HepG2 (cell line): ENCODE measurements at regions not wholly inside any gene's neighbourhood (a gene's known extent, or its start where the extent isn't known, plus 50 kb on each side); places are given as distances from the start of the nearest gene placed in this dataset.

Experiments
- ATAC-seq: fragments of 200-7000 bp; cut with Tn5 transposase; 3 replicates; pipeline ENCODE4 v1.9.1; 2020; ENCODE audit warnings: mild to moderate bottlenecking, moderate library complexity
- BruUV-seq: library from RNA; stranded (reverse); fragments of 400-500 nt; replicated peaks from 2 replicates; lab custom pipeline; 2021; lab: Mats Ljungman, UMichigan
- CTCF ChIA-PET: fragments of 300-600 bp; formaldehyde crosslinking; extraction: SDS; loops from one replicate; lab custom pipeline; 2021; ENCODE audit warnings: low total read pairs, inconsistent platforms, low intra/inter-chr PET ratio; lab: Yijun Ruan, JAX
- POLR2A ChIA-PET: fragments of 350-600 bp; sonication (Branson Sonifier 250); formaldehyde crosslinking; loops from one replicate; lab custom pipeline; 2020; ENCODE audit warnings: antibody characterized with exemption, inconsistent platforms; lab: Yijun Ruan, JAX
- DNase-seq: peaks from one replicate; pipeline ENCODE4 v3.0.0-alpha.2; 2015; ENCODE audit warnings: low spot score
- FAIRE-seq: peaks from 3 replicates; lab custom pipeline; 2011; peaks lifted over from hg19 to GRCh38; lab: Jason Lieb, UNC
- H2AFZ ChIP-seq: one replicate; pipeline ENCODE4 v1.6.1; 2011; ENCODE audit warnings: low read length, inconsistent platforms
- H3K27ac ChIP-seq: fragments of 300-600 bp; 3 replicates; pipeline ENCODE4 v1.8.0; 2011; ENCODE audit warnings: mixed run types, mild to moderate bottlenecking, mixed read lengths, low read length, inconsistent platforms; ENCODE audit not compliant: insufficient read depth; ENCODE audit errors: extremely low read length
- H3K27me3 ChIP-seq, 2 experiments: fragments of 200-600 bp in 1 of 2; 2 replicates in 1 of 2; 3 replicates in 1 of 2; pipeline versions ENCODE4 v1.6.0 to v1.8.0; 2011; ENCODE audit warnings: low read length in 2 of 2, mild to moderate bottlenecking in 2 of 2, moderate library complexity in 2 of 2, inconsistent platforms in 1 of 2; ENCODE audit not compliant: insufficient read depth in 2 of 2, control insufficient read depth in 1 of 2
- H3K36me3 ChIP-seq, 2 experiments: fragments of 200-600 bp in 1 of 2; replicated peaks in 1 of 2; 2 replicates in 1 of 2; 3 replicates in 1 of 2; pipeline versions ENCODE4 v1.5.1 to v1.8.0; 2011; ENCODE audit warnings: low read length in 2 of 2, inconsistent platforms in 1 of 2; ENCODE audit not compliant: insufficient read depth in 2 of 2, control insufficient read depth in 1 of 2
- H3K4me1 ChIP-seq: 2 replicates; pipeline ENCODE4 v1.5.1; 2012; ENCODE audit warnings: low read length, inconsistent platforms; ENCODE audit not compliant: insufficient read depth
- H3K4me2 ChIP-seq: 2 replicates; pipeline ENCODE4 v1.6.0; 2011; ENCODE audit warnings: low read depth, low read length, inconsistent platforms
- H3K4me3 ChIP-seq, 3 experiments: fragments of 200-600 bp in 1 of 3; sonication (generic), shearing (Covaris generic) in 1 of 3; replicated peaks in 1 of 3; 2 replicates each; pipeline ENCODE4 v1.5.1; 2011 to 2016; ENCODE audit warnings: low read length in 3 of 3, inconsistent platforms in 2 of 3, low read depth in 2 of 3, mild to moderate bottlenecking in 2 of 3, control low read depth in 1 of 3, mixed read lengths in 1 of 3; ENCODE audit not compliant: insufficient read depth in 1 of 3
- H3K79me2 ChIP-seq: one replicate; pipeline ENCODE4 v1.6.1; 2011; ENCODE audit warnings: low read length, inconsistent platforms; ENCODE audit not compliant: insufficient read depth
- H3K9ac ChIP-seq: 2 replicates; pipeline ENCODE4 v1.6.0; 2011; ENCODE audit warnings: mild to moderate bottlenecking, low read depth, low read length, inconsistent platforms; ENCODE audit not compliant: insufficient read depth
- H3K9me3 ChIP-seq: 2 replicates; pipeline ENCODE4 v1.5.1; 2012; ENCODE audit warnings: mild to moderate bottlenecking, low read length
- H4K20me1 ChIP-seq: 2 replicates; pipeline ENCODE4 v1.6.0; 2011; ENCODE audit warnings: inconsistent platforms, mild to moderate bottlenecking, low read length, moderate library complexity; ENCODE audit not compliant: insufficient read depth
- BCL6 ChIP-seq: IDR thresholded peaks from 2 replicates; pipeline ENCODE4 v1.6.1; 2016; ENCODE audit warnings: missing genetic modification reagents, missing compliant biosample characterization
- BRF2 ChIP-seq: sonication (generic); formaldehyde crosslinking; IDR thresholded peaks from 2 replicates; pipeline ENCODE4 v1.8.1; 2022; ENCODE audit warnings: mild to moderate bottlenecking, missing genetic modification reagents
- FOXM1 ChIP-seq: sonication (generic); formaldehyde crosslinking; IDR thresholded peaks from 2 replicates; pipeline ENCODE4 v1.5.0; 2020; ENCODE audit warnings: missing genetic modification reagents
- KLF16 ChIP-seq, 2 experiments: sonication (generic) in 1 of 2; formaldehyde crosslinking in 1 of 2; IDR thresholded peaks; 2 replicates each; pipeline versions ENCODE4 v1.6.1 to v1.8.0; 2016 to 2023; ENCODE audit warnings: missing genetic modification reagents in 2 of 2, missing compliant biosample characterization in 1 of 2
- PPARG ChIP-seq: conservative IDR thresholded peaks from 2 replicates; pipeline ENCODE4 v1.6.1; 2016; ENCODE audit warnings: missing biosample characterization, missing genetic modification reagents
- RFX3 ChIP-seq: IDR thresholded peaks from 2 replicates; pipeline ENCODE4 v1.6.1; 2016; ENCODE audit warnings: missing biosample characterization, missing genetic modification reagents
- RFXAP ChIP-seq: sonication (generic); formaldehyde crosslinking; IDR thresholded peaks from 2 replicates; pipeline ENCODE4 v1.4.0; 2020; ENCODE audit warnings: missing genetic modification reagents, borderline replicate concordance
- TARDBP ChIP-seq: sonication (generic); formaldehyde crosslinking; IDR thresholded peaks from 2 replicates; pipeline ENCODE4 v1.8.0; 2022; ENCODE audit warnings: mild to moderate bottlenecking, missing genetic modification reagents
- THYN1 ChIP-seq: sonication (generic); formaldehyde crosslinking; IDR thresholded peaks from 2 replicates; pipeline ENCODE4 v1.8.1; 2023; ENCODE audit warnings: low read depth, mild to moderate bottlenecking, moderate library complexity, missing genetic modification reagents, borderline replicate concordance
- ZFP82 ChIP-seq: sonication (generic); formaldehyde crosslinking; IDR thresholded peaks from 2 replicates; pipeline ENCODE4 v1.5.1; 2020; ENCODE audit warnings: mild to moderate bottlenecking, missing genetic modification reagents, borderline replicate concordance
- ZNF138 ChIP-seq: sonication (generic); formaldehyde crosslinking; IDR thresholded peaks from 2 replicates; pipeline ENCODE4 v1.5.0; 2020; ENCODE audit warnings: mild to moderate bottlenecking, low read depth, missing genetic modification reagents
- ZNF326 ChIP-seq: sonication (generic); formaldehyde crosslinking; IDR thresholded peaks from 2 replicates; pipeline ENCODE4 v1.4.0; 2020; ENCODE audit warnings: missing genetic modification reagents, borderline replicate concordance
- ZNF543 ChIP-seq: sonication (generic); formaldehyde crosslinking; IDR thresholded peaks from 2 replicates; pipeline ENCODE4 v1.4.0; 2020; ENCODE audit warnings: mild to moderate bottlenecking, missing genetic modification reagents
- ZNF660 ChIP-seq: sonication (generic); formaldehyde crosslinking; IDR thresholded peaks from 2 replicates; pipeline ENCODE4 v1.5.1; 2020; ENCODE audit warnings: mild to moderate bottlenecking, low read depth, missing genetic modification reagents, borderline replicate concordance
- ZNF841 ChIP-seq: sonication (generic); formaldehyde crosslinking; IDR thresholded peaks from 2 replicates; pipeline ENCODE4 v1.8.1; 2023; ENCODE audit warnings: missing genetic modification reagents, borderline replicate concordance
- WGBS: methylation state at CpG from one replicate; pipeline ENCODE4 v1.1.6; 2017; ENCODE audit warnings: low lambda C conversion rate; 5-methylcytosine and 5-hydroxymethylcytosine counted together
- in situ Hi-C: cut with HindIII; loops from 2 replicates; pipeline ENCODE4 v1.10.0; 2017; ENCODE audit warnings: low pct_unique_long_range_greater_than_20kb; ENCODE audit not compliant: extremely low pct_ligation_motif_present
- intact Hi-C: fragments of 100-400 bp; cut with micrococcal nuclease; formaldehyde crosslinking; loops from one replicate; pipeline ENCODE4 v1.10.0; 2022; ENCODE audit not compliant: unreplicated experiment
- TF ChIP-seq, protein P1 (sequence below): sonication (generic); formaldehyde crosslinking; IDR thresholded peaks from 2 replicates; pipeline ENCODE4 v1.5.0; 2020; ENCODE audit warnings: mild to moderate bottlenecking, missing genetic modification reagents

DNA sequence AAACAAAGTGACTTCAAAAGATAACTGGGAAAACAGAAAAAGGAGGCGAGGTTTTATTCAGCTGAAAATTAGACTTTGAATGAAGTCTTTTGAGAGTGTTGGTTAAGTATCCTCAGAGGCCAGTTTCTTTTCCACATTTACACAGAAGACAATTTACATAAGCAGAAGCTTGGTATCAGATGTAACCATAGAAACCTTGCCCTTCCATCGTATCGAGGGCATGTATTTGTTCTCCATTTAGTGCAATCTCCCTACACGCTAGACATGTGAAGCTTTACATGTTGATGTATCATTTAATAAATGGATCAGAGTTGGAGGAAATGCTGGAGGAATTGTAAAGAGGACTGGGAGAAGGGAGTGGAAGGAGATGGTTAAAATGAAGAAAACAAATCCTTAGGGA lies 161.0 kb upstream of the CRBN start:
- no peak for DNase-seq
- BruUV-seq: no TSS peak
- WGBS: 14% methylated on average over 4 of the region's 4 CpGs
- no peaks in the 10 kb centered on the region for H3K4me1 ChIP-seq
- no peaks in the 10 kb centered on the region for H3K36me3 ChIP-seq
- no peaks in the 10 kb centered on the region for H3K9me3 ChIP-seq
- CTCF ChIA-PET: no interaction called here
- H3K27ac ChIP-seq: no peak overlapping the region
- H2AFZ ChIP-seq: no peak overlapping the region
- H4K20me1 ChIP-seq: no peaks in the 10 kb centered on the region
- H3K27me3 ChIP-seq: no peaks in the 10 kb centered on the region
- in situ Hi-C loops (no loop called here), intact Hi-C loops (no loop called here)
- no peaks in the 10 kb centered on the region for H3K79me2 ChIP-seq
- no peak for FAIRE-seq
- POLR2A ChIA-PET: no interaction called here
- H3K4me2 ChIP-seq: no peak overlapping the region
- H3K4me3 ChIP-seq: no peak overlapping the region
- ATAC-seq: no peak
- no peak overlapping the region for H3K9ac ChIP-seq
- no peak for TF ChIP-seq PPARG (CRISPR knock-in tag)
- TF ChIP-seq THYN1: no peak
- no peak for TF ChIP-seq ZNF841 (CRISPR knock-in tag)
- no peak for TF ChIP-seq FOXM1 (CRISPR knock-in tag)
- TF ChIP-seq ZNF326: no peak
- no peak for TF ChIP-seq RFX3 (CRISPR knock-in tag)
- no peak for TF ChIP-seq BRF2 (CRISPR knock-in tag)
- TF ChIP-seq ZNF543 (CRISPR knock-in tag): no peak
- TF ChIP-seq RFXAP (CRISPR knock-in tag): no peak
- TF ChIP-seq BCL6 (CRISPR knock-in tag): no peak
- TF ChIP-seq, all 625 proteins: peak for 0

GRCh38 chr3:3335903-3336302 lies 156.4 kb upstream of the CRBN start:
- H3K9ac ChIP-seq: no peak overlapping the region
- CTCF ChIA-PET: no interaction called here
- H3K79me2 ChIP-seq: no peaks in the 10 kb centered on the region
- no peak overlapping the region for H2AFZ ChIP-seq
- BruUV-seq: no TSS peak
- no peak overlapping the region for H3K27ac ChIP-seq
- POLR2A ChIA-PET: no interaction called here
- no peak for DNase-seq
- H4K20me1 ChIP-seq: no peaks in the 10 kb centered on the region
- WGBS: 13% methylated on average over 1 of the region's 1 CpG
- H3K4me1 ChIP-seq: no peaks in the 10 kb centered on the region
- H3K36me3 ChIP-seq: no peaks in the 10 kb centered on the region
- intact Hi-C loops (no loop called here), in situ Hi-C loops (no loop called here)
- no peak for FAIRE-seq
- H3K27me3 ChIP-seq: no peaks in the 10 kb centered on the region
- no peaks in the 10 kb centered on the region for H3K9me3 ChIP-seq
- no peak for ATAC-seq
- no peak overlapping the region for H3K4me2 ChIP-seq
- H3K4me3 ChIP-seq: no peak overlapping the region
- no peak for TF ChIP-seq ZFP82 (CRISPR knock-in tag)
- no peak for TF ChIP-seq ZNF138 (CRISPR knock-in tag)
- TF ChIP-seq ZNF660 (CRISPR knock-in tag): no peak
- no peak for TF ChIP-seq TARDBP (CRISPR knock-in tag)
- TF ChIP-seq, protein P1, sequence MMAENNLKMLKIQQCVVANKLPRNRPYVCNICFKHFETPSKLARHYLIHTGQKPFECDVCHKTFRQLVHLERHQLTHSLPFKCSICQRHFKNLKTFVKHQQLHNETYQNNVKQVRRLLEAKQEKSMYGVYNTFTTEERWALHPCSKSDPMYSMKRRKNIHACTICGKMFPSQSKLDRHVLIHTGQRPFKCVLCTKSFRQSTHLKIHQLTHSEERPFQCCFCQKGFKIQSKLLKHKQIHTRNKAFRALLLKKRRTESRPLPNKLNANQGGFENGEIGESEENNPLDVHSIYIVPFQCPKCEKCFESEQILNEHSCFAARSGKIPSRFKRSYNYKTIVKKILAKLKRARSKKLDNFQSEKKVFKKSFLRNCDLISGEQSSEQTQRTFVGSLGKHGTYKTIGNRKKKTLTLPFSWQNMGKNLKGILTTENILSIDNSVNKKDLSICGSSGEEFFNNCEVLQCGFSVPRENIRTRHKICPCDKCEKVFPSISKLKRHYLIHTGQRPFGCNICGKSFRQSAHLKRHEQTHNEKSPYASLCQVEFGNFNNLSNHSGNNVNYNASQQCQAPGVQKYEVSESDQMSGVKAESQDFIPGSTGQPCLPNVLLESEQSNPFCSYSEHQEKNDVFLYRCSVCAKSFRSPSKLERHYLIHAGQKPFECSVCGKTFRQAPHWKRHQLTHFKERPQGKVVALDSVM (CRISPR knock-in tag): no peak
- TF ChIP-seq KLF16 (CRISPR knock-in tag; IDR thresholded peaks at IDR 0.05): no peak
